ENCODE measurements at regions not wholly inside any gene's neighbourhood (a gene's known extent, or its start where the extent isn't known, plus 50 kb on each side); places are given as distances from the start of the nearest gene placed in this dataset.

- TF ChIP-seq POLR2A (IDR thresholded peaks at IDR 0.05; ENCODE audit: low read length) (no peak), GATA1 (IDR thresholded peaks at IDR 0.05; ENCODE audit: low read depth, low read length) (no peak)
Observed at GRCh38 chr7:106394526-106394925, 109.7 kb upstream of the NAMPT start.

All from erythroblast (primary cell).